Choroid plexus epithelial cell (primary cell): ENCODE measurements at regions not wholly inside any gene's neighbourhood (a gene's known extent, or its start where the extent isn't known, plus 50 kb on each side); places are given as distances from the start of the nearest gene placed in this dataset.

Experiments used
- DNase-seq: peaks from one replicate; pipeline ENCODE4 v3.0.0-alpha.2; 2010; ENCODE audit warnings: low read depth
- H3K4me3 ChIP-seq: 2 replicates; pipeline ENCODE4 v1.5.1; 2011; ENCODE audit warnings: low read depth, mild to moderate bottlenecking, control low read depth, low read length, moderate library complexity
- TF ChIP-seq, protein P1 (sequence below): conservative IDR thresholded peaks from 2 replicates; pipeline ENCODE4 v1.5.1; 2011; ENCODE audit warnings: low read depth, mild to moderate bottlenecking, control low read depth, inconsistent platforms, low read length, moderate library complexity

GRCh38 chr6:2528156-2528555 lies 222.6 kb downstream of the MYLK4 start:
- DNase-seq: peak; percentile 43
- no peak overlapping the region for H3K4me3 ChIP-seq
- TF ChIP-seq, protein P1, sequence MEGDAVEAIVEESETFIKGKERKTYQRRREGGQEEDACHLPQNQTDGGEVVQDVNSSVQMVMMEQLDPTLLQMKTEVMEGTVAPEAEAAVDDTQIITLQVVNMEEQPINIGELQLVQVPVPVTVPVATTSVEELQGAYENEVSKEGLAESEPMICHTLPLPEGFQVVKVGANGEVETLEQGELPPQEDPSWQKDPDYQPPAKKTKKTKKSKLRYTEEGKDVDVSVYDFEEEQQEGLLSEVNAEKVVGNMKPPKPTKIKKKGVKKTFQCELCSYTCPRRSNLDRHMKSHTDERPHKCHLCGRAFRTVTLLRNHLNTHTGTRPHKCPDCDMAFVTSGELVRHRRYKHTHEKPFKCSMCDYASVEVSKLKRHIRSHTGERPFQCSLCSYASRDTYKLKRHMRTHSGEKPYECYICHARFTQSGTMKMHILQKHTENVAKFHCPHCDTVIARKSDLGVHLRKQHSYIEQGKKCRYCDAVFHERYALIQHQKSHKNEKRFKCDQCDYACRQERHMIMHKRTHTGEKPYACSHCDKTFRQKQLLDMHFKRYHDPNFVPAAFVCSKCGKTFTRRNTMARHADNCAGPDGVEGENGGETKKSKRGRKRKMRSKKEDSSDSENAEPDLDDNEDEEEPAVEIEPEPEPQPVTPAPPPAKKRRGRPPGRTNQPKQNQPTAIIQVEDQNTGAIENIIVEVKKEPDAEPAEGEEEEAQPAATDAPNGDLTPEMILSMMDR: no peak

DNA sequence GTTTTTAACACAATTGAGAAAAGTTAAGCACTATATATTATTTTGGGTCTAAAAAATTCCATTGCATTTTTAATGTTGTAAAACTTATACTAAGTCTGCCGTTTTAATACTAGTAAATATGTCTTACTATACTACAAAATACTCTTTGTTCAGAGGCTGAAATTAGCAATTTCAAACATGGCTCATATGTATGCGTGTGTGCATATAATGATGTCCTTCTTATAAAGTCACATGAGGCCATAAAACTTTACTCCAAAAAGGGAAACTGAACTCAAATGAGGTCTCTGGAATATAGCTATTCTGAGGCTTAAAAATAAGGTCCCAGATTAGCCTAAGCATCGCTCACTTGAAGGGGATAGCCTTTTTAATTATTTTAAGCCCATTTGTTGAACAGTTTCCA lies 224.0 kb downstream of the MYLK4 start:
- no peak overlapping the region for H3K4me3 ChIP-seq
- TF ChIP-seq, protein P1: no peak
- DNase-seq: no peak

DNA sequence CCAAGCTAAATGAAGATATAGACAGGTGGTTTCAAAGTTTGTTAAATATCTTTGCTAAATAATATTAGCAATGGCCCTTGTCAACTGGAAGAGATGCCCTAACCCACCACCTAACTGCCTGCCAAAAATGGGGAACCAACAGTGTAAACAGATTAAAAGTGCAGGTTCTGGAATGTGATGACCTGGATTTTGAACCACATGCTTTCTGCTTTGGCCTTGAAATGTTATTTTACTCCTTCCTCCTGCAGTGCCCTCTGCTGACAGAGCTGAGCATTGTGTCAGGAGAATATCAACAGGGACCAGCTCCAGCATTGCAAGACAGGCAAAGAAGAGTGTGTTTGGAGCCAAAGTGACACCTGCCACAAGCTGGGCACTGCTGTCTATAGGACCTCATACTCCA lies 226.6 kb downstream of the MYLK4 start:
- DNase-seq: no peak
- TF ChIP-seq, protein P1: peak; percentile 57
- no peak overlapping the region for H3K4me3 ChIP-seq

DNA sequence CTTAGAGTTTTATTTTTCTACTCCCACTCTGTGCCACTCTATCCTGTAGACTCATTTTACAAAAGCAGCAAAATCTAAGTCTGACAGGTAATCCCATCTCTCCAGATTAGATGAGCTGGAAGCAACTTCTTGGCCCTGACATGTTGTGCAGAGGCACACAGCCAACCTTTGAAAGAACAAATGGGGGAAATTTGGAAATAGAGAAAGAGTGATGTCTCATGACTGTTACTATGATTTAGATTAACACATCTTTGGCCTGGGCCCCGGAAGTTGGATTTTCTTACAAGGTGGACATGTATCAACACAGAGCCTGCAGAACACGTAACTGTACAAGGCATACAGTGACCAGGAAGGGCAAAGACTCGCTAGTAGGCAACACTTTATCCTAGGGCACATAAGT lies 227.7 kb downstream of the MYLK4 start:
- TF ChIP-seq, protein P1: no peak
- H3K4me3 ChIP-seq: no peak overlapping the region
- DNase-seq: no peak

GRCh38 chr6:2522521-2522920 lies 228.2 kb downstream of the MYLK4 start:
- DNase-seq: peak; percentile 78
- TF ChIP-seq, protein P1: no peak

GRCh38 chr6:2517855-2518473 lies 232.8 kb downstream of the MYLK4 start:
- no peak for DNase-seq
- TF ChIP-seq, protein P1: no peak
- no peak overlapping the region for H3K4me3 ChIP-seq

More at GRCh38 chr6:2522521-2522920, 228.2 kb downstream of the MYLK4 start:
- no peak overlapping the region for H3K4me3 ChIP-seq

DNA sequence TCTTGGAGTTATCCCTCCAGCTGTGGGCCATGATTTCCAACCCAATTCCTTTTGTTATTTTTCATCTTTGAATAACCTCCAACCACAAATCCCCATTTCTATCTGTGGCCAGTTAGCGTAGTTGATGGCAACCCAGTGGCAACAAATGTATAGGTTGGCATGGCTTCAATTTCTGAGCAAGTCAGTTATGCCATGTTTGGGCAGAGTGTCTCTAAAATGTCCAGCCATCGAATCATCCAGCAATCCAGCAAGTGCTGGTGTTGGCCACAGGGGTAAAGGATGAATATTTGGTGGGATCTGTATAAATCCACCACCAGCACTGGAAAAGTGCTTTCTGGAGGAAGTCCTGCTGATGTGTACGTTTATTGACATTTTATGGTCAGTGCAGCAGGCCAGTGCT lies 233.3 kb downstream of the MYLK4 start:
- H3K4me3 ChIP-seq: no peak overlapping the region
- TF ChIP-seq, protein P1: no peak
- no peak for DNase-seq
